ENCODE measurements at regions not wholly inside any gene's neighbourhood (a gene's known extent, or its start where the extent isn't known, plus 50 kb on each side); places are given as distances from the start of the nearest gene placed in this dataset.

DNA sequence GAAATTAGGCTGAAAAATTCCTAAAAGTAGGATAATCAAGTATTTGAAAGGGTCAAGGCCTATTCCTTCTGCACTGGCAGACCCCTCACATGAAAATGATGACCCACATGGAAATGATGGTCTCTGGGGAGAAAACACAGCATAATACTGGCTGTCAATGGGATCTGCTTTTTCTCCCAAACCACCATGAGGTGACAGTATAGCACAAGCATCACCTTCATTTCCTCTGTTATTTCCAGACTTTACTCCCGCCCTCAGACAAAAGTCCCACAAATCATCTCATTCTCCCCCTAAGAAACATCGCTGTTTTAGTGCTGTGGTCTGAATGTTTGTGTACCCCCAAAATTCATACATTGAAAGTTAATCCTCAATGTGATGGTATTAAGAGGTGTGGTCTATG, 161.0 kb downstream of the RSL24D1 start:
- DNase-seq: no peak
- in situ Hi-C loops (cut with MboI; ENCODE audit: low pct_unique_long_range_greater_than_20kb, low sequenced_read_pairs): no loop called here

DNA sequence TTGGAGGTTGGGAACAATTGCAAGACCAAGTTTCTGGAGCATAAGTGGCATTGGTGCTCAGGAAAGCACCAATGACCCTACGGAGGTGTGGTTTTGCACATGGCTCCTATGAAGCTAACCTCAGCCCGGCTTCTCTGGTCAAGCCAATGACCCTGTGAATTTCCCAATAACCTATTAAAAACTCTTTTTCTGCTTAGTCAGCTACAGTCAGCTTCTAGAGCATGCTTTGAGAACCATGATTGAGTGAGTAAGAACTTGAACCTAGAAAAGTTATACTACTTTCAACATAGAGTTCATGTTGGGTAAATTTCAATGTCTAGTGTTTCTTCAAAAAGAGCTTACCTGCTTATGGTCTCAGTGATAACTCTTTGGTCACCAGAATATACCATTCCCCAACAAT, 163.2 kb downstream of the RSL24D1 start:
- DNase-seq: no peak
- in situ Hi-C loops (cut with MboI; ENCODE audit: low pct_unique_long_range_greater_than_20kb, low sequenced_read_pairs): no loop called here

GRCh38 chr15:55031727-55032126, 165.0 kb downstream of the RSL24D1 start:
- in situ Hi-C loops (cut with MboI; ENCODE audit: low pct_unique_long_range_greater_than_20kb, low sequenced_read_pairs): no loop called here

DNA sequence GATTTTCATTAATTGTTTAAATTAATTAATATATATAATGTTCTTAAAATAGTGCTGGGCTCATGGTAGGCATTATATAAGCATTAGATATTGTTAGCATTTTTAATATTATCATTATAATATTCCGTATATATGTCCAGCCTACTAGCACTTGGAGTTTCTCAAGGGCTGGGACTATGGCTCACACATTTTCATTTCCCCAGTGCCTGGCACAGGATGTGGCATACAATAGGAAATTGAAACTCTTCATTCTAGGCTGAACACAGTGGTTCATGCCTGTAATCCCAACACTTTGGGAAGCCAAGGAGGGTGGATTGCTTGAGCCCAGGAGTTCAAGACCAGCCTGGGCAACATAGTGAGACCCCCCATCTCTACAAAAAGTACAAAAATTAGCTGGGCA, 170.4 kb downstream of the RSL24D1 start:
- in situ Hi-C loops (cut with MboI; ENCODE audit: low pct_unique_long_range_greater_than_20kb, low sequenced_read_pairs): no loop called here
- DNase-seq: no peak

More at GRCh38 chr15:55031727-55032126, 165.0 kb downstream of the RSL24D1 start:
- DNase-seq: no peak

- in situ Hi-C loops (cut with MboI; ENCODE audit: low pct_unique_long_range_greater_than_20kb, low sequenced_read_pairs): no loop called here
- DNase-seq: no peak
These were observed 179.1 kb downstream of the RSL24D1 start for GRCh38 chr15:55017635-55018034.

DNA sequence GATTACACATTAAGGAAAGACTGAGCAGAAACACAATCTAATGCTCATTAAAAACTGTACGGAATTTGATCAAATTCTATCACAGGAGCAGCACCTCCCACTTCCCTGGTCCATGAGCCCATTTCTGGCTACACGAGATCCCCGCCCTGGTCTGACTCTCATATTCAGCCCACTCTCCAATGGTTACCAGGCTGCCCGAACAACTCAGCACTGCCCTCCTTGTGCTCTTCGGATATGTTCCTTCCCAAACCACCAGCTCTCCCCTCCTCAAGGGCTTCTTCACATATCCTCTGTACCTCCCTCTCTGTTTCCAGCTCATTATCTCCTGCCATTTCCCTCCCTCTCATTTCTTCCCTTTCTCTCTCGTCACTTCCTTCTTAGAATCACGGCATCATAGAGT, 180.5 kb downstream of the RSL24D1 start:
- in situ Hi-C loops (cut with MboI; ENCODE audit: low pct_unique_long_range_greater_than_20kb, low sequenced_read_pairs): no loop called here
- DNase-seq: no peak

GRCh38 chr15:55015093-55015445, 181.7 kb downstream of the RSL24D1 start:
- no peak for DNase-seq
- in situ Hi-C loops (cut with MboI; ENCODE audit: low pct_unique_long_range_greater_than_20kb, low sequenced_read_pairs): no loop called here

DNA sequence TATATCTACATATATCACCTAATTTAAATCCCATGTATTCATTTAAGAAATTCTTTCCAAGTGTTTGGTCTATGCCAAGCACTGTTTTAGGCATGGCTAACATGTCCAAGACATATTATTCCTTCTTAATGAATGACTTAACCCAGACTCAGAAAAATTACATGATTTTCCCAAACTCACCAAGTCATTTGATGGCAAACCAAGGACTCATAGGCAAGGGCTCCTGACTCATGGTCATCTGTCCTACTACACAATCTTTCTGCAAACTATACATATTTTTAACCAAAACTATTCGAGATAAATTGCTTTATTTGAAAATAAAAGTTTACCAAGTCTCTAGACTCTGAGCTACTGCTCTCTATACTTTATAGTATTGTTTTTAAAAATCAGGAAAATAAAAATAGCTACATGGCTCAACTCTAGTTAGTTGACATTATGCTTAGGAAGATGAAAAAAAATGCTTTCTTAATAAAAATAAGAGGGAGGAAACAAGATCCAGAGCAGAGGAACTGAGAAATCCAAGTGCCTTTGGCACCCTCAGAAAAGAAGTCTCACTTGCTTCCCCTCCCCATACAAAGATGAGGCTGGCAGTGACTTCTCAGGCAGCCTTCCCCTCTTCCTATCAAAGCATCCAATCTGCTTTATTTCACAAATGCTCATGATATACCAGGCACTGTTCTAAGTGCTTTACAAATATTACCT, 182.2 kb downstream of the RSL24D1 start:
- DNase-seq: no peak
- in situ Hi-C loops (cut with MboI; ENCODE audit: low pct_unique_long_range_greater_than_20kb, low sequenced_read_pairs): no loop called here

- in situ Hi-C loops (cut with MboI; ENCODE audit: low pct_unique_long_range_greater_than_20kb, low sequenced_read_pairs): no loop called here
- no peak for DNase-seq
These were observed 188.3 kb downstream of the RSL24D1 start for GRCh38 chr15:55008421-55008820.

DNA sequence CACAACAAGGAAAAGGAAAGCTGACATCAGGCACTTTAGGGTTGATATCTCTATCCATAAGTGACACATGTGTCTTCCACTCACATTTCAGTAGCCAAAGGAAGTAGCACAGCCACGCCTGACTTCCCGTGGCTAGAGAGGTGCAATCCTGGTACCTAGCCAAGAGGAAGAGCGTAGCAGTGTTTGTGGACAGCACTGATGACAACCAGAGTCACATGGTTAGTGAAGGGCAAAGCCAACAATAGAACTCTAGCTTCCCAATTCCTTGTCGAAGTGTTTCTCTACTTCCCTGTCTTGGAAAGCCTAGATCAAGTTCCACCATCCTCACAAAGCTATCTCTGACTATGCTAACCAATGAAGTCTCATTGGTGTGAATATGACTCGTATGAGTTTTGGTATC, 189.2 kb downstream of the RSL24D1 start:
- in situ Hi-C loops (cut with MboI; ENCODE audit: low pct_unique_long_range_greater_than_20kb, low sequenced_read_pairs): no loop called here
- peak; percentile 63 for DNase-seq

- no peak for DNase-seq
- in situ Hi-C loops (cut with MboI; ENCODE audit: low pct_unique_long_range_greater_than_20kb, low sequenced_read_pairs): no loop called here
These were observed 191.1 kb downstream of the RSL24D1 start for GRCh38 chr15:55005679-55006078.

GRCh38 chr15:55003965-55004873, 192.5 kb downstream of the RSL24D1 start:
- in situ Hi-C loops (cut with MboI; ENCODE audit: low pct_unique_long_range_greater_than_20kb, low sequenced_read_pairs): no loop called here
- no peak for DNase-seq

GRCh38 chr15:54998661-54999060, 198.1 kb downstream of the RSL24D1 start:
- in situ Hi-C loops (cut with MboI; ENCODE audit: low pct_unique_long_range_greater_than_20kb, low sequenced_read_pairs): no loop called here

DNA sequence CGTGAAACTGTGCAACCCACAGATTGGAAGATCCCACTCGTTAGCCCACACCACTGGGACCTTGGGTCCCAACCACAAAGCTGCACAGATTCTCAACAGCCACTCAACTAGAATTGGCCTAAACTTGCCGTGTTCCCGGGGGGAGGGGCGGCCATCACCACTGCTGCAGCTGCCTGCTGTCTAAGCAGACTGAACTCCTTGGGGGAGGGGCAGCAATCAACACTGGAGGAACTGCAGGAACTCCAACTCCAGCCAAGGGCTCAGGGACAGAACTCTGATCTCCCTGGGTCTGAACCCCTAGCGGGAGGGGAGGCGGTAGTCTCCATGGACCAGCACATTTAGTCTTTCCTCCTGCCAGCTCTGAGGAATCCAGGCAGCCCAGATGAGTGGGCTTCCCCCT, 205.9 kb downstream of the RSL24D1 start:
- in situ Hi-C loops (cut with MboI; ENCODE audit: low pct_unique_long_range_greater_than_20kb, low sequenced_read_pairs): no loop called here
- DNase-seq: no peak

More at GRCh38 chr15:54998661-54999060, 198.1 kb downstream of the RSL24D1 start:
- no peak for DNase-seq

DNA sequence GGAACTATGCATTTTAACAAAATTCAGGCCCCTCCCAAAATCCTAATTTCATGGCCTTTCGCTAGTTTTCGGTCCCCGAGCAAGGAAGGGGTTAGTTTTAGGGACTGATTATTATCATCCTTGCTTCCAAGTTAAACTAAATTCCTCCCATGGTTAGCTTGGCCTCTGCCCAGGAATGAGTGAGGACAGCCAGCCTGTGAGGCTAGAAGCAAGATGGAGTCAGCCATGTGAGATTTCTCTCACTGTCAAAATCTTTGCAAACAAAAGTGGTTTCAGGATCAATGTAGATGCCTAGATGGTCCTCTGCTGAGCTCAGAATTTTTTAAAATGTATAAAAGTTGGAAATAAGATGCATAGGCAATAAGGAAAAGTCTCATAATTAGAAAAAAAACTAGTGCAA, 208.9 kb downstream of the RSL24D1 start:
- DNase-seq: no peak
- in situ Hi-C loops (cut with MboI; ENCODE audit: low pct_unique_long_range_greater_than_20kb, low sequenced_read_pairs): no loop called here

- in situ Hi-C loops (cut with MboI; ENCODE audit: low pct_unique_long_range_greater_than_20kb, low sequenced_read_pairs): no loop called here
- no peak for DNase-seq
These were observed 216.8 kb downstream of the RSL24D1 start for GRCh38 chr15:54979964-54980363.

- no peak for DNase-seq
- in situ Hi-C loops (cut with MboI; ENCODE audit: low pct_unique_long_range_greater_than_20kb, low sequenced_read_pairs): no loop called here
These were observed 234.1 kb downstream of the RSL24D1 start for GRCh38 chr15:54962637-54963036.

DNA sequence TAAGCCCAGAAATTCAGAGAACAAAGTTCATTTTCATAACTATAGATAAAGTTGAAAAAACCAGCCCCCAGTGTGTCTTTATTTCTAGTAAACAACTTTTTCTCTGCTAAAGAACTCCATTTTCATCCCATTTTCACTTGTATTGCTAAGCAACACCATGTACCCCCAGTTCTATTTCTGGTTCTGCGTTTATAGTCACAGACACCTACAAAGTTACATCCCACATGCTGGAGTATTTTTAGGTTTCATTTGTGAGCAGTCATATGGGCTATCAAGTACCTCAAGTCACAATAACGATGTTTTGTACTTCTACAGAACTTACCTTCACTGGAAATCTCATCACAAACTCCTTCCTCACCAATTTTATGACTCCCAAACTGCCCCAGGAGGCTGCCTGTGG, 236.5 kb downstream of the RSL24D1 start:
- in situ Hi-C loops (cut with MboI; ENCODE audit: low pct_unique_long_range_greater_than_20kb, low sequenced_read_pairs): no loop called here
- DNase-seq: no peak

DNA sequence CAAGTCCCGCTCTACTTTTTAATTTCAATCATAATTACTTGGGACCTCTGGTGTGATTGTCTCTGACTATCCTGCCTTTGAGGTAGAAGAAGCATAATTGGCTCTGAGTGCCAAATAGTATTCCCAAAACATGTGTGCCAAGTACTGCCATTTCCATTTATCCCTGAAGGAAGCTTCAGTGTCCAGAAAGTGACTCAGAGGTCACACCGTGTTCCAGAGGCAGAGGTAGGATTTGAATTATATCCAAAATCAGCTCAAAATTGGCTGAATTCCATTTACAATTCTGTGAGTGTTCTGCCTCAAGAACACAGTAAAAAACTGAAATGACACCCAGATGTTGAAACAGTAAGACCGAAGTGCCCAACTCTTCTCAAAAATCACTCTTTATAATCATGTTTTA, 255.3 kb downstream of the RSL24D1 start:
- no peak for DNase-seq
- in situ Hi-C loops (cut with MboI; ENCODE audit: low pct_unique_long_range_greater_than_20kb, low sequenced_read_pairs): no loop called here

DNA sequence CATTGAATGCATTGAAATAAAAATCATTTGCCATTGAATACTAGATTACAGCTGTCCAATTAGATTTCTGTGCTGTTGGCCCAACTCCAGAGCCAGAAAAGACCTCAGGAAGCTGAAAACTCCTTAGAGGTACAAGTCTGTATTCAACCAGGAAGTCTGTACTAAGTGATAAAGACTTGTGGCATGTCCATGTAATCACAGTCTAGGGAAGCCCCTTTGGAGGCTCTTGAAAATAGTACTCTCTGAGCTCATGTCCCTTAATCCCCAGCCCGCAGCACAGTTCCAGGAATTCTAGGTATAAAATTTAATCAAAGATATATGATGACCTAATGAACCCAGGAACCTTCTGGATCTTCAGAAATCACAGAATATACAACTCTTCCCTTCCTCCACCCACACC, 279.4 kb downstream of the RSL24D1 start:
- in situ Hi-C loops (cut with MboI; ENCODE audit: low pct_unique_long_range_greater_than_20kb, low sequenced_read_pairs): no loop called here

GRCh38 chr15:54915380-54915779, 281.4 kb downstream of the RSL24D1 start:
- in situ Hi-C loops (cut with MboI; ENCODE audit: low pct_unique_long_range_greater_than_20kb, low sequenced_read_pairs): no loop called here
- DNase-seq: no peak

More for the DNA sequence above, 279.4 kb downstream of the RSL24D1 start:
- DNase-seq: no peak
